ENCODE measurements at regions not wholly inside any gene's neighbourhood (a gene's known extent, or its start where the extent isn't known, plus 50 kb on each side); places are given as distances from the start of the nearest gene placed in this dataset.

DNA sequence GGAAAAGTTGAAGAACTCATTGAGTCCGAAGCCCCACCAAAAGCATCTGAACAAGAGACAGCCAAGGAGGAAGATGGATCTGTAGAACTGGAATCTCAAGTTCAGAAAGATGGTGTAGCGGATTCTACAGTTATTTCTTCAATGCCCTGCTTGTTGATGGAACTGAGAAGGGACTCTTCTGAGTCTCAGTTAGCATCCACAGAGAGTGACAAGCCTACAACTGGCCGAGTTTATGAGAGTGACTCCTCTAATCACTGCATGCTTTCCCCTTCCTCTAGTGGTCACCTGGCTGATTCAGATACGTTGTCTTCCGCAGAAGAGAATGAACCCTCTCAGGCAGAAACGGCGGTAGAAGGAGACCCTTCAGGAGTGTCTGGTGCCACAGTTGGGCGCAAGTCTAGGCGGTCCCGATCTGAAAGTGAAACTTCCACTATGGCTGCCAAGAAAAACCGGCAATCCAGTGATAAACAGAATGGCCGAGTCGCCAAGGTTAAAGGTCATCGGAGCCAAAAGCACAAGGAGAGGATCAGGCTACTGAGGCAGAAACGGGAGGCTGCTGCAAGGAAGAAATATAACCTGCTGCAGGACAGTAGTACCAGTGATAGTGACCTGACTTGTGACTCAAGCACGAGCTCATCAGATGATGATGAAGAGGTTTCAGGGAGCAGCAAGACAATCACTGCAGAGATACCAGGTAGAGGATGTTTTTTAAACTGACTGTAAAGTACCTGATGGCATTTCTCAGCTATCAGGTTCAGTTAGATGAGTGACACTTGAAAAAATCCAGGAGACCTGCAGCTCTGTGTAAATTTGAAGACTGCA, 111.9 kb downstream of the HAUS1 start:
- Histone ChIP-seq H3K4me3 (replicated peaks in 1 of 3) (no peak overlapping the region), H3K36me3 (peaks cover 0 to 11% of the 10 kb centered on the region in 2 donors), H3K27me3 (no peaks in the 10 kb centered on the region), H3K27ac (no peak overlapping the region), H3K9me3 (no peaks in the 10 kb centered on the region), H3K4me1 (no peaks in the 10 kb centered on the region)
- 92 to 93% methylated on average over 16 of the region's 16 CpGs for WGBS, 2 donors
- DNase-seq: no peak
- TF ChIP-seq, protein P1, sequence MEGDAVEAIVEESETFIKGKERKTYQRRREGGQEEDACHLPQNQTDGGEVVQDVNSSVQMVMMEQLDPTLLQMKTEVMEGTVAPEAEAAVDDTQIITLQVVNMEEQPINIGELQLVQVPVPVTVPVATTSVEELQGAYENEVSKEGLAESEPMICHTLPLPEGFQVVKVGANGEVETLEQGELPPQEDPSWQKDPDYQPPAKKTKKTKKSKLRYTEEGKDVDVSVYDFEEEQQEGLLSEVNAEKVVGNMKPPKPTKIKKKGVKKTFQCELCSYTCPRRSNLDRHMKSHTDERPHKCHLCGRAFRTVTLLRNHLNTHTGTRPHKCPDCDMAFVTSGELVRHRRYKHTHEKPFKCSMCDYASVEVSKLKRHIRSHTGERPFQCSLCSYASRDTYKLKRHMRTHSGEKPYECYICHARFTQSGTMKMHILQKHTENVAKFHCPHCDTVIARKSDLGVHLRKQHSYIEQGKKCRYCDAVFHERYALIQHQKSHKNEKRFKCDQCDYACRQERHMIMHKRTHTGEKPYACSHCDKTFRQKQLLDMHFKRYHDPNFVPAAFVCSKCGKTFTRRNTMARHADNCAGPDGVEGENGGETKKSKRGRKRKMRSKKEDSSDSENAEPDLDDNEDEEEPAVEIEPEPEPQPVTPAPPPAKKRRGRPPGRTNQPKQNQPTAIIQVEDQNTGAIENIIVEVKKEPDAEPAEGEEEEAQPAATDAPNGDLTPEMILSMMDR (IDR thresholded peaks at IDR 0.05): no peak
- no peak for TF ChIP-seq POLR2A (IDR thresholded peaks at IDR 0.05)
- intact Hi-C loops (cut with DNase I): no loop called here

DNA sequence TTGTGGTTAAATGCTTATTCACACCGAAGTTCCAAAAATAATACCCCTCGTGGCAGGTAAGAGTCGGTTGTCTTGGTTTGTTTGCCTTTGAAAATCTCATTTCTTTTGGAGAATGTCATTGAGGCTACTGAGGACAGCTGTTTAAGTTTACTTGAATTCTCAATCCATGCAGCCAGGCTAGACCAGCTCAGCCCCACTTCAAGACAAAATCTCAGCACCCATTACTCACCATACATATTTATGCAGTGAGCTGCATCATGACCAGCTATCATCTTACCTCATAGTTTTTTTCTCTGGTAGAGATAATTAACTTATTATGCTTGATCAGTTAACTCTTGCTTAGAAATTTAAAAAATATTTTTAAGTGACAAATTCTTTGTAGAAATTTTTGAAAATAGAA, 115.9 kb downstream of the HAUS1 start:
- no peaks in the 10 kb centered on the region for H3K9me3 ChIP-seq
- DNase-seq: no peak
- no peak overlapping the region for H3K4me3 ChIP-seq (replicated peaks in 1 of 3)
- peaks cover 0 to 11% of the 10 kb centered on the region in 2 donors for H3K36me3 ChIP-seq
- 88 to 89% methylated on average over 3 of the region's 3 CpGs for WGBS, 2 donors
- peaks cover 0 to 14% of the 10 kb centered on the region in 2 donors for H3K4me1 ChIP-seq
- no peaks in the 10 kb centered on the region for H3K27me3 ChIP-seq
- no peak overlapping the region for H3K27ac ChIP-seq
- TF ChIP-seq, protein P1 (IDR thresholded peaks at IDR 0.05): no peak
- no peak for TF ChIP-seq POLR2A (IDR thresholded peaks at IDR 0.05)
- intact Hi-C loops (cut with DNase I): no loop called here

DNA sequence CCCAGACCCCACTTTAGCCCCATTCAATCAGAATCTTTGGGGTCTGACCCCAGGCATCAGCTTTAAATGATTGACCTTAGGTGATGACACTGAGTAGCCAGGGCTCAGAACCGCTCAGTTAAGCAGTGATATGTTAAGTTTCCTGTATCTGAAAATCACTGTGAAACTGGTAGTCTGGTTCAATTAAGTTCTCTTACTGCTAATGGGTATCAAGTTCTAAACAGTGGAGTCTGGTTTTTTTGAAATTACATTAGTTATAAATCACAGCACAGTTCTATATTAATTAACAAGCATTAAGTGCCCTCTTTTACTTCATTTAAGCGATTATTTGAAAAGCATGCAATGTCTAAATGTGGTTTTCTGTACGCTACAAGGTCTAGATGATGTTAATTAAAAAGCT, 117.9 kb downstream of the HAUS1 start:
- Histone ChIP-seq H3K4me3 (replicated peaks in 1 of 3) (no peak overlapping the region), H3K36me3 (no peaks in the 10 kb centered on the region), H3K4me1 (peaks cover 0 to 14% of the 10 kb centered on the region in 2 donors), H3K9me3 (no peaks in the 10 kb centered on the region), H3K27me3 (no peaks in the 10 kb centered on the region), H3K27ac (no peak overlapping the region)
- no peak for DNase-seq
- WGBS, 2 donors: 95 to 98% methylated on average over 3 of the region's 3 CpGs
- intact Hi-C loops (cut with DNase I): no loop called here
- TF ChIP-seq, protein P1 (IDR thresholded peaks at IDR 0.05): no peak
- no peak for TF ChIP-seq POLR2A (IDR thresholded peaks at IDR 0.05)

- no peaks in the 10 kb centered on the region for H3K9me3 ChIP-seq
- H3K4me1 ChIP-seq: peaks cover 0 to 14% of the 10 kb centered on the region in 2 donors
- no peak overlapping the region for H3K27ac ChIP-seq
- no peaks in the 10 kb centered on the region for H3K27me3 ChIP-seq
- TF ChIP-seq, protein P1 (IDR thresholded peaks at IDR 0.05): no peak
- no peak for TF ChIP-seq POLR2A (IDR thresholded peaks at IDR 0.05)
- no peaks in the 10 kb centered on the region for H3K36me3 ChIP-seq
- intact Hi-C loops (cut with DNase I): no loop called here
- no peak for DNase-seq
- 92 to 93% methylated on average over 8 of the region's 8 CpGs for WGBS, 2 donors
- no peak overlapping the region for H3K4me3 ChIP-seq (replicated peaks in 1 of 3)
Observed at GRCh38 chr18:46222710-46223360, 118.7 kb downstream of the HAUS1 start.

DNA sequence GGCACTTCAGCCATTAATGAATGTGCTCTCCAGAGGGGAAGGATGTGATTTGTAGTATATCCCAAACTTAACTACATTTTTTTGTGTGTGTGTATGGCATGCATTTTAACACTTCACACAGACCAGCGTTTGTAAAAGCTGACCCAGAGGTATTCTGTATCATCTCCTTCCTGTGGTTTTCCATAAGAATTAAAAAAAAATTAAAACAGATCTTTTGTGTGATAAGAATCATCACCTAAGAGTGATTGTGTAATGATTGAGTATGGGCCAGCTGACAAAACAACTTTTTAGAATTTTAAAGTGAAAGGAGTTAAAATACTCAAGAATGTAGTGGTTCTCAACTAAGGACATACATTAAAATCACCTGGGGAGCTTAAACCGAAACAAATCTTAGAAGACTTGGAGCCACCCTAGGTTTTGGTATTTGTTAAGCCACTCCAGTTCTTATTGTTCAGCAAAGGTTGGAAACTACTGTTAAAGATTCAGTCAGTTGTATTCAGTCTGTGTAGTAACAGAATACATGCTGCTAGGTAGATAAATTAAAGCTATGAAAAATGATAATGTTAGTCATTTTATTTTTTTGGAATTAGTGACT, 120.1 kb downstream of the HAUS1 start:
- H3K36me3 ChIP-seq: no peaks in the 10 kb centered on the region
- intact Hi-C loops (cut with DNase I): no loop called here

More for the DNA sequence above, 120.1 kb downstream of the HAUS1 start:
- 34 to 42% methylated on average over 2 of the region's 2 CpGs for WGBS, 2 donors
- H3K4me1 ChIP-seq: peaks cover 0 to 14% of the 10 kb centered on the region in 2 donors
- H3K4me3 ChIP-seq (replicated peaks in 1 of 3): no peak overlapping the region
- no peak overlapping the region for H3K27ac ChIP-seq
- H3K9me3 ChIP-seq: no peaks in the 10 kb centered on the region
- H3K27me3 ChIP-seq: no peaks in the 10 kb centered on the region
- no peak for DNase-seq
- TF ChIP-seq POLR2A (IDR thresholded peaks at IDR 0.05): no peak
- TF ChIP-seq, protein P1 (IDR thresholded peaks at IDR 0.05): no peak

Data from thyroid gland (tissue), 4 donors.